ENCODE measurements at regions not wholly inside any gene's neighbourhood (a gene's known extent, or its start where the extent isn't known, plus 50 kb on each side); places are given as distances from the start of the nearest gene placed in this dataset.

DNA sequence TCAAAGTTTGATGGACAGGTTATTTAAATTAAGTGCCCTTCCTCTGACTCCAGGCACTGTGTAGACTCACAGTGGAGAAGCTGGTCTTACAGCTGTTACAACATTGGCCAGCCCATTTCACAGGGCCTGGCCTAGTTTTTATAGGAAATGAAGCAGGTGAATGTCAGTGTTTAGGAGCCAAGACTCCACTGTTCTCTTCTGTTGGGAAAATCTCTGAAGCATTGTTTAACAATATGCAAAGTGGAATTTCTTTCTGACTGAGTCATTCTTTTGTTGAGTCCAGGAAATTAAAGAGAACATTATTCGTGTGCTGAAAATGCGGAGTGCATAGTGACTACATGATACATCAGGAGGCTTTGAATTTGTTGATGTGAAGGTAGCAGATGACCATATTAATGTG is 64.7 kb downstream of the ARRDC4 start:
- TF ChIP-seq CTCF (IDR thresholded peaks at IDR 0.05 in 2 of 3, conservative IDR thresholded peaks at IDR 0.05 in 1 of 3; ENCODE audit: insufficient read depth in 2 of 3, low read depth in 1 of 3, low read length in 3 of 3) (no peak), ELF4 (CRISPR knock-in tag; IDR thresholded peaks at IDR 0.05) (no peak), DLX4 (CRISPR knock-in tag; IDR thresholded peaks at IDR 0.05) (no peak), BRF1 (IDR thresholded peaks at IDR 0.05; ENCODE audit: borderline replicate concordance, extremely low read depth, insufficient read length) (no peak), ATF7 (IDR thresholded peaks at IDR 0.05) (no peak)
- TF ChIP-seq, protein P1, sequence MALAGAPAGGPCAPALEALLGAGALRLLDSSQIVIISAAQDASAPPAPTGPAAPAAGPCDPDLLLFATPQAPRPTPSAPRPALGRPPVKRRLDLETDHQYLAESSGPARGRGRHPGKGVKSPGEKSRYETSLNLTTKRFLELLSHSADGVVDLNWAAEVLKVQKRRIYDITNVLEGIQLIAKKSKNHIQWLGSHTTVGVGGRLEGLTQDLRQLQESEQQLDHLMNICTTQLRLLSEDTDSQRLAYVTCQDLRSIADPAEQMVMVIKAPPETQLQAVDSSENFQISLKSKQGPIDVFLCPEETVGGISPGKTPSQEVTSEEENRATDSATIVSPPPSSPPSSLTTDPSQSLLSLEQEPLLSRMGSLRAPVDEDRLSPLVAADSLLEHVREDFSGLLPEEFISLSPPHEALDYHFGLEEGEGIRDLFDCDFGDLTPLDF (CRISPR knock-in tag; IDR thresholded peaks at IDR 0.05) = no peak
